Right lobe of liver (tissue), 4 donors: ENCODE measurements at regions not wholly inside any gene's neighbourhood (a gene's known extent, or its start where the extent isn't known, plus 50 kb on each side); places are given as distances from the start of the nearest gene placed in this dataset.

Experiments used
- POLR2A ChIP-seq: fragments of 450-650 bp; IDR thresholded peaks from one replicate; pipeline ENCODE4 v1.6.1; 2017; ENCODE audit warnings: antibody characterized with exemption, mild to moderate bottlenecking
- TF ChIP-seq, protein P1 (sequence below), 4 donors: fragments of 200-600 bp in 3 of 4; fragments of 450-650 bp in 1 of 4; IDR thresholded peaks; one replicate each; pipeline versions ENCODE4 v1.5.1 to v1.8.0; 2016 to 2022; ENCODE audit warnings: antibody characterized with exemption in 4 of 4, mild to moderate bottlenecking in 2 of 4
- donor health status: DM: no; HTN: no; CAD: no.
- donor health status: DM: no; HTN: no; CAD: no.
- donor health status: DM: no; HTN: yes; CAD: no.

DNA sequence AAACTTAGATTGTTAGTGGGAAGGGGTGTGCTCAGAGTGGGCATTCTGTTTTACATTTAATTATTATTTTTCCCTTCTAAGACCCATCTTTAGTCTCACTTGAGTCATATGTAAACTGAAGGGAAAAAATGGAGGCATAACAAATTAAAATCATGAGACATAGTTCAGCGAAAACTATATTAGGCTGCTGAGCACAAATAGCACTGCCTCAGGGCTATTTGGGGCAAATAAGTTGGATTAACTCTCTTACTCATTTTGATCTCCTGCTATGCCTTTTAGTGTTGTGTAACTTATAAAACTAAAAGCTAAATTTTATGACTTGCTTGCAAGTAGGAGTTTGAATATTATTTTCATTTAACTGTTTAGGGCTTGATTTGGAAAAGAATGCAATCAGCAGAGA lies 1329.2 kb upstream of the PCDH7 start:
- TF ChIP-seq, protein P1, sequence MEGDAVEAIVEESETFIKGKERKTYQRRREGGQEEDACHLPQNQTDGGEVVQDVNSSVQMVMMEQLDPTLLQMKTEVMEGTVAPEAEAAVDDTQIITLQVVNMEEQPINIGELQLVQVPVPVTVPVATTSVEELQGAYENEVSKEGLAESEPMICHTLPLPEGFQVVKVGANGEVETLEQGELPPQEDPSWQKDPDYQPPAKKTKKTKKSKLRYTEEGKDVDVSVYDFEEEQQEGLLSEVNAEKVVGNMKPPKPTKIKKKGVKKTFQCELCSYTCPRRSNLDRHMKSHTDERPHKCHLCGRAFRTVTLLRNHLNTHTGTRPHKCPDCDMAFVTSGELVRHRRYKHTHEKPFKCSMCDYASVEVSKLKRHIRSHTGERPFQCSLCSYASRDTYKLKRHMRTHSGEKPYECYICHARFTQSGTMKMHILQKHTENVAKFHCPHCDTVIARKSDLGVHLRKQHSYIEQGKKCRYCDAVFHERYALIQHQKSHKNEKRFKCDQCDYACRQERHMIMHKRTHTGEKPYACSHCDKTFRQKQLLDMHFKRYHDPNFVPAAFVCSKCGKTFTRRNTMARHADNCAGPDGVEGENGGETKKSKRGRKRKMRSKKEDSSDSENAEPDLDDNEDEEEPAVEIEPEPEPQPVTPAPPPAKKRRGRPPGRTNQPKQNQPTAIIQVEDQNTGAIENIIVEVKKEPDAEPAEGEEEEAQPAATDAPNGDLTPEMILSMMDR (IDR thresholded peaks at IDR 0.05) = no peak
- no peak for TF ChIP-seq POLR2A
